ENCODE measurements at regions not wholly inside any gene's neighbourhood (a gene's known extent, or its start where the extent isn't known, plus 50 kb on each side); places are given as distances from the start of the nearest gene placed in this dataset.

GRCh38 chr10:89829262-89829886 lies 128.0 kb downstream of the KIF20B start:
- no peak for DNase-seq

GRCh38 chr10:89829887-89830269 lies 128.5 kb downstream of the KIF20B start:
- DNase-seq, result no peak

GRCh38 chr10:89830624-89831023 lies 129.2 kb downstream of the KIF20B start:
- no peak for DNase-seq

GRCh38 chr10:89836840-89837164 lies 135.4 kb downstream of the KIF20B start:
- DNase-seq, result no peak

- no peak for DNase-seq
Measured at GRCh38 chr10:89837165-89838043, 136.0 kb downstream of the KIF20B start.

GRCh38 chr10:89838044-89838615 lies 136.7 kb downstream of the KIF20B start:
- no peak for DNase-seq

- DNase-seq, result no peak
Measured at GRCh38 chr10:89845541-89846280, 144.3 kb downstream of the KIF20B start.

- DNase-seq, result no peak
Measured at GRCh38 chr10:89846281-89846630, 144.9 kb downstream of the KIF20B start.

- no peak for DNase-seq
Measured at GRCh38 chr10:89846786-89847185, 145.4 kb downstream of the KIF20B start.

GRCh38 chr10:89852872-89853271 lies 151.5 kb downstream of the KIF20B start:
- DNase-seq, result no peak

GRCh38 chr10:89853781-89854191 lies 152.4 kb downstream of the KIF20B start:
- no peak for DNase-seq

GRCh38 chr10:89857431-89858042 lies 156.1 kb downstream of the KIF20B start:
- no peak for DNase-seq

GRCh38 chr10:89861199-89861573 lies 159.8 kb downstream of the KIF20B start:
- no peak for DNase-seq

GRCh38 chr10:89861584-89862301 lies 160.4 kb downstream of the KIF20B start:
- peak; percentile 76 for DNase-seq

- DNase-seq, result no peak
Measured at GRCh38 chr10:89867964-89868363, 166.6 kb downstream of the KIF20B start.

GRCh38 chr10:89869180-89869579 lies 167.8 kb downstream of the KIF20B start:
- DNase-seq, result peak; percentile 61

- no peak for DNase-seq
Measured at GRCh38 chr10:89869592-89870156, 168.3 kb downstream of the KIF20B start.

- no peak for DNase-seq
Measured at GRCh38 chr10:89870936-89871335, 169.5 kb downstream of the KIF20B start.

GRCh38 chr10:89873055-89873454 lies 171.7 kb downstream of the KIF20B start:
- no peak for DNase-seq

GRCh38 chr10:89875557-89875956 lies 174.2 kb downstream of the KIF20B start:
- DNase-seq, result no peak

- DNase-seq, result no peak
Measured at GRCh38 chr10:89879121-89879520, 177.7 kb downstream of the KIF20B start.

GRCh38 chr10:89887406-89887805 lies 186.0 kb downstream of the KIF20B start:
- DNase-seq, result no peak

All from NCI-H446 treated with DMSO at 0.1 percent for 48 hours (cell line).